CD4-positive, alpha-beta T cell treated with Interleukin-4 for 4 hours (primary cell): ENCODE measurements at regions not wholly inside any gene's neighbourhood (a gene's known extent, or its start where the extent isn't known, plus 50 kb on each side); places are given as distances from the start of the nearest gene placed in this dataset.

ENCODE experiments used
- DNase-seq: peaks from one replicate; pipeline ENCODE4 v3.0.0-alpha.2; 2020

- no peak for DNase-seq
Observed at GRCh38 chr2:126831234-126832005, 67.3 kb upstream of the TEX51 start.

GRCh38 chr2:126832014-126832413 lies 66.7 kb upstream of the TEX51 start:
- no peak for DNase-seq

- no peak for DNase-seq
Observed at GRCh38 chr2:126832757-126833156, 65.9 kb upstream of the TEX51 start.

GRCh38 chr2:126834006-126834659 lies 64.6 kb upstream of the TEX51 start:
- no peak for DNase-seq

GRCh38 chr2:126835261-126835660 lies 63.4 kb upstream of the TEX51 start:
- DNase-seq, result no peak

- DNase-seq, result no peak
Observed at GRCh38 chr2:126835831-126836230, 62.9 kb upstream of the TEX51 start.

GRCh38 chr2:126836761-126837679 lies 61.7 kb upstream of the TEX51 start:
- no peak for DNase-seq

GRCh38 chr2:126837966-126838715 lies 60.5 kb upstream of the TEX51 start:
- DNase-seq, result no peak

- DNase-seq, result no peak
Observed at GRCh38 chr2:126838716-126838985, 60.0 kb upstream of the TEX51 start.

- no peak for DNase-seq
Observed at GRCh38 chr2:126839796-126840195, 58.9 kb upstream of the TEX51 start.

- no peak for DNase-seq
Observed at GRCh38 chr2:126843081-126843480, 55.6 kb upstream of the TEX51 start.

GRCh38 chr2:126846241-126846640 lies 52.4 kb upstream of the TEX51 start:
- no peak for DNase-seq
